Pancreas (tissue), 10 donors: ENCODE measurements at regions not wholly inside any gene's neighbourhood (a gene's known extent, or its start where the extent isn't known, plus 50 kb on each side); places are given as distances from the start of the nearest gene placed in this dataset.

Source experiments
- ATAC-seq, 4 donors: fragments of 200-7000 bp; cut with Tn5 transposase; one replicate each; pipeline versions ENCODE4 v1.8.0 to v1.9.1; 2020; ENCODE audit warnings: mild to moderate bottlenecking in 4 of 4, moderate library complexity in 4 of 4
- DNase-seq, 6 donors: peaks; one replicate each; pipeline ENCODE4 v3.0.0-alpha.2; 2020
- FAIRE-seq: peaks from 2 replicates; lab custom pipeline; 2012; peaks lifted over from hg19 to GRCh38; lab: Jason Lieb, UNC
- H3K27ac ChIP-seq, 4 donors: fragments of 200-600 bp; sonication (generic); 1 replicate in 3 of 4; 2 replicates in 1 of 4; pipeline versions ENCODE4 v1.5.0 to v1.8.0; 2020
- H3K27me3 ChIP-seq, 4 donors: fragments of 200-600 bp; one replicate each; pipeline ENCODE4 v1.8.0; 2021
- H3K36me3 ChIP-seq, 3 donors: fragments of 200-600 bp; sonication (generic) in 1 of 3; one replicate each; pipeline versions ENCODE4 v1.5.0 to v1.8.0; 2020 to 2021
- H3K4me1 ChIP-seq, 3 donors: fragments of 200-600 bp; one replicate each; pipeline ENCODE4 v1.8.0; 2021
- H3K4me3 ChIP-seq, 4 donors: fragments of 200-600 bp; sonication (generic) in 2 of 4; one replicate each; pipeline versions ENCODE4 v1.5.0 to v1.8.0; 2020 to 2021
- H3K9me3 ChIP-seq, 4 donors: fragments of 200-600 bp; one replicate each; pipeline ENCODE4 v1.8.0; 2021
- WGBS, 2 donors: extraction: QIAGEN DNeasy Blood & Tissue Kit; methylation state at CpG; one replicate each; pipeline ENCODE4 v1.1.7; 2013; 5-methylcytosine and 5-hydroxymethylcytosine counted together
- intact Hi-C, 3 donors: fragments of 100-400 bp; cut with DNase I; formaldehyde crosslinking; loops; one replicate each; pipeline versions ENCODE4 v1.11.1 to v1.14.2; 2022
- TF ChIP-seq, protein P1 (sequence below), 4 donors: fragments of 200-600 bp; sonication (generic) in 3 of 4; IDR thresholded peaks; one replicate each; pipeline versions ENCODE4 v1.5.0 to v1.8.0; 2021; ENCODE audit warnings: antibody characterized with exemption in 4 of 4
- donor health status: healthy with polysubstance abuse.
- donor health status: DM: no; HTN: no; CAD: no; lungs with moderate emphysema.
- donor health status: DM: no; HTN: no; CAD: no.
- donor health status: control.
- donor health status: control.
- donor health status: Bipolar disorder and iron deficiency.
- donor health status: DM: yes; HTN: yes; CAD: no.
- donor health status: DM: no; HTN: no; CAD: no.
- donor health status: DM: no; HTN: no; CAD: no.
- donor health status: DM: yes; HTN: yes; CAD: no.

DNA sequence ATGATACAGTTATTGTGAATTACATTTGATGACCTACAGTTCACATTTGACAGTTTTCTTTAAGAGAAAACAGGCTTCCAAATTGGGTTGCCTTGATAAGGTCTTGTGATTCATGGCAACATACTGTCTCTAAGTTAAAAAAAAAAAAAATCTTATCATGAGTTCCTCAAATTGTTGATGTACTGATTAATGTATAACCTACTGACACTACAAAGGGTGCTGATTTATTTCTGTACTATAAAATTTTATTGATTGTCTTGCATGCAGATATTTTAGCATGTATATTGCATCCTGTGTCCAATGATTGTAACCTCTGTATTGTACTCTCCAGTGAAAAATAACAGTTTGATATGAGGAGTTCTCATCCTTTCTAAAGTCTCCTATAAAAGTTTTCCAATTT, 197.3 kb upstream of the IVNS1ABP start:
- no peaks in the 10 kb centered on the region for H3K9me3 ChIP-seq
- no peaks in the 10 kb centered on the region for H3K36me3 ChIP-seq
- intact Hi-C loops, result no loop called here
- no peak overlapping the region for H3K27ac ChIP-seq
- FAIRE-seq, result peak; percentile 91
- H3K4me3 ChIP-seq, result no peak overlapping the region
- DNase-seq, result no peak
- H3K4me1 ChIP-seq, result no peaks in the 10 kb centered on the region
- ATAC-seq, result no peak
- TF ChIP-seq, protein P1, sequence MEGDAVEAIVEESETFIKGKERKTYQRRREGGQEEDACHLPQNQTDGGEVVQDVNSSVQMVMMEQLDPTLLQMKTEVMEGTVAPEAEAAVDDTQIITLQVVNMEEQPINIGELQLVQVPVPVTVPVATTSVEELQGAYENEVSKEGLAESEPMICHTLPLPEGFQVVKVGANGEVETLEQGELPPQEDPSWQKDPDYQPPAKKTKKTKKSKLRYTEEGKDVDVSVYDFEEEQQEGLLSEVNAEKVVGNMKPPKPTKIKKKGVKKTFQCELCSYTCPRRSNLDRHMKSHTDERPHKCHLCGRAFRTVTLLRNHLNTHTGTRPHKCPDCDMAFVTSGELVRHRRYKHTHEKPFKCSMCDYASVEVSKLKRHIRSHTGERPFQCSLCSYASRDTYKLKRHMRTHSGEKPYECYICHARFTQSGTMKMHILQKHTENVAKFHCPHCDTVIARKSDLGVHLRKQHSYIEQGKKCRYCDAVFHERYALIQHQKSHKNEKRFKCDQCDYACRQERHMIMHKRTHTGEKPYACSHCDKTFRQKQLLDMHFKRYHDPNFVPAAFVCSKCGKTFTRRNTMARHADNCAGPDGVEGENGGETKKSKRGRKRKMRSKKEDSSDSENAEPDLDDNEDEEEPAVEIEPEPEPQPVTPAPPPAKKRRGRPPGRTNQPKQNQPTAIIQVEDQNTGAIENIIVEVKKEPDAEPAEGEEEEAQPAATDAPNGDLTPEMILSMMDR (IDR thresholded peaks at IDR 0.05), result no peak
- H3K27me3 ChIP-seq, result no peaks in the 10 kb centered on the region

- intact Hi-C loops, result no loop called here
- no peak for FAIRE-seq
- no peak for ATAC-seq
- Histone ChIP-seq H3K27me3 (no peaks in the 10 kb centered on the region), H3K36me3 (no peaks in the 10 kb centered on the region), H3K4me1 (no peaks in the 10 kb centered on the region), H3K4me3 (no peak overlapping the region), H3K27ac (no peak overlapping the region), H3K9me3 (no peaks in the 10 kb centered on the region)
- DNase-seq, result no peak
- TF ChIP-seq, protein P1 (IDR thresholded peaks at IDR 0.05), result no peak
- 74 to 79% methylated on average over 4 of the region's 4 CpGs for WGBS, 2 donors
These were observed 195.4 kb upstream of the IVNS1ABP start for GRCh38 chr1:185512442-185512841.

DNA sequence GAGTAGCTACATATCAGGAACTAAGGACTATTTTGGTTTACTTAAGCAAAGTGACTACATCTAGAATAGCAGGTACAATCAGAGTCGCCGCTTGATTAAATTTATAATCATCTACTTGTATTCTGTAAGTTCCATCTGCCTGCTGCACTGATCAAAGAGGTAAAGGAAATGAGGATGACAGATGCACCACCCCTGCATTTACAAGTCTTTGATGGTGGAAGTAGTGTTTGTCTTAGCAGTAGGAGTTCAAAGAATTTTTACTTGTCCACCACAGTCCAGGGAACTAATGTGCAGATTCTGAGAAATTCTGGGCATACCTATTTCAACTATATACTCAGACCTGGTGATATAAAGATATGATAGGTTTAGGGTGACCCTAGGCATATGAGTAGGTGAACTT, 184.1 kb upstream of the IVNS1ABP start:
- intact Hi-C loops, result no loop called here
- H3K9me3 ChIP-seq, result no peaks in the 10 kb centered on the region
- H3K36me3 ChIP-seq, result no peaks in the 10 kb centered on the region
- WGBS, 2 donors, result 92 to 98% methylated on average over 2 of the region's 2 CpGs
- TF ChIP-seq, protein P1 (IDR thresholded peaks at IDR 0.05), result no peak
- no peak overlapping the region for H3K4me3 ChIP-seq
- H3K27me3 ChIP-seq, result no peaks in the 10 kb centered on the region
- ATAC-seq (no peak), FAIRE-seq (no peak), DNase-seq (no peak)
- H3K4me1 ChIP-seq, result no peaks in the 10 kb centered on the region
- H3K27ac ChIP-seq, result no peak overlapping the region

DNA sequence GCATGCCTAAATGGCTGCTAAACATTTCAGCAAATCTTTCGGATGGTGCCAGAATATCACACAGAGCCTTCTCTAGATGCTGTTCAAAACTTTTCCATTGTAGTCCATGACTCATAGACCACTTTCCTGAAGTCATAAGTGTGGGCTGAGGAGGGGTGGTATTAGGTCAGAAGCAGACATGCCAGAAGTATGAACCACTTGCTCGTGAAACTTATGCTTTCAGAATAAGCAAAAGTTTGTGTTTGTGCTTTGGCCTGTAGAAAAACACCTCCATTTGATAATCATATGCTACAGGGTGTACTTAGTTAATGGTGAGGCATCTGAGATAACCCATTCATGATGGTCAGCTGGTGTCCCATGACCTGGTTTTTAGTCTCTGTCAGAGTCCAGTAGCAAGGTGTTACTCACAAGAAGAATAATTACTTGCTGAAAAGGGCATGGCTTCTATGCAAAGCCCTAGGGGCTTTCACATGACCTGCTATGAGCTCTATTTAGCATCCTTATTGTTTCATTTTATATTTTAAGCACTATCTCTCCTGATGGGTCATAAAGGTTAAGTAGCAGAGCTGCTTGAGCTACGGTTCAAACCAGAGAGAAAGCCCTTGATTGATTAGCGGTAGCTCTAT, 183.1 kb upstream of the IVNS1ABP start:
- WGBS, 2 donors, result 83 to 88% methylated on average over 4 of the region's 4 CpGs
- no peaks in the 10 kb centered on the region for H3K36me3 ChIP-seq
- intact Hi-C loops, result no loop called here
- DNase-seq (no peak), ATAC-seq (peak in 1 of 4 donors; percentile 24), FAIRE-seq (no peak)
- TF ChIP-seq, protein P1 (IDR thresholded peaks at IDR 0.05), result no peak
- H3K27ac ChIP-seq, result no peak overlapping the region
- no peaks in the 10 kb centered on the region for H3K9me3 ChIP-seq
- H3K27me3 ChIP-seq, result no peaks in the 10 kb centered on the region
- H3K4me1 ChIP-seq, result no peaks in the 10 kb centered on the region
- H3K4me3 ChIP-seq, result no peak overlapping the region

DNA sequence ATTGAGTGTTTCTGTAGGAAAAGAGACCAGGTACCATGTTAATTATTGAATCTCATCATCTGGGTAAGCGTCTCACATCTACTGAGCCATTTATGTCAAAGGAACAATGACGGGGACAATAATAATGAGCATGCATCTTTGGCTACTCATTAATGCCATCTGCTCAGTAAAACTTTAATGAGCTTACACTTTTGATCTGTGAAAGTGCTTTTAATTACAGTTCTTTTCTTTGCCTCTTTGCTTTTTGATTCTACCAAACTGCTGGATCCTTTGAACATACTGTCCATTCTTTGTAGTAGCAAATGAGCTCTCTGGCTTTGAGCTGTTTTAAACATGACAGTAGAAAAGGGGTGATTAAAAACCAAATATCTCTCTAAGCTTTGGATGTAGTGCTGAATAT, 181.2 kb upstream of the IVNS1ABP start:
- TF ChIP-seq, protein P1 (IDR thresholded peaks at IDR 0.05), result no peak
- H3K4me3 ChIP-seq, result no peak overlapping the region
- no peaks in the 10 kb centered on the region for H3K9me3 ChIP-seq
- no peaks in the 10 kb centered on the region for H3K36me3 ChIP-seq
- DNase-seq, result no peak
- H3K27ac ChIP-seq, result no peak overlapping the region
- no peak for FAIRE-seq
- intact Hi-C loops, result no loop called here
- no peak for ATAC-seq
- 82 to 87% methylated on average over 2 of the region's 2 CpGs for WGBS, 2 donors
- no peaks in the 10 kb centered on the region for H3K27me3 ChIP-seq
- H3K4me1 ChIP-seq, result peaks cover 0 to 9% (median 0%) of the 10 kb centered on the region in 3 donors
